ENCODE measurements at regions not wholly inside any gene's neighbourhood (a gene's known extent, or its start where the extent isn't known, plus 50 kb on each side); places are given as distances from the start of the nearest gene placed in this dataset.

DNA sequence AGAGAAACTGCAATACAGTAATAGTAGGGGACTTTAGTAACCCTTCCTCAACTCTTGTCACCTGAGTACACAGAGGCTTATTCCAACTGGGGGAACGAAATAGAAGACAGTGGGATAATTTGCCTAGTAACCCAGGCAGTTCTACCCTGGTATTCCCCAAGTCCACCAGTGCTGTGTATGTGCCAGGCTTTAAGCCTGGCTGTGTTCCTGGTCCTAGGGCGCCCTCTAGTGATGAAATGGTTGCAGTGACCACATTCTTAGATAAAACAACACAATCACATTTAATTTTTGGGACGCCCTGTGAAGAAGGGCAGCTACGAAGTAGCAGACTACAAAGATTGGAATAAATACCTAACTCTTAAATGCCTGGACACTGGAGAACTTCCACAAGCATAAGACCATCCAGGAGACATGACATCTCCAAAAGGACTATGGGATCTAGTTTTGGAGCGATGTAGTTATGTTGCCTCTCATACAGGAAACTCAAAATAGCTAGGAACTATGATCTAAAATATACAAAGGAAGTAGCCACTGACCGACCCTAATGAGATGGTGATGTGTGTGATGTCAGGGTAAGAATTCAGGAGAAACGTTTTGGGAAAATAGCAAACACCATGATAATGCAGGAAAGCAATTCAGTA is 163.0 kb upstream of the XIST start:
- Histone ChIP-seq H3K4me3 (ENCODE audit: low read depth, low read length) (no peak overlapping the region), H3K27me3 (ENCODE audit: control insufficient read depth, insufficient read depth, low read length) (no peaks in the 10 kb centered on the region), H3K36me3 (ENCODE audit: control insufficient read depth, insufficient read depth, low read length) (no peaks in the 10 kb centered on the region)
- peak; percentile 49 for DNase-seq (ENCODE audit: low read depth)
- peak; percentile 36 for FAIRE-seq
- TF ChIP-seq, protein P1, sequence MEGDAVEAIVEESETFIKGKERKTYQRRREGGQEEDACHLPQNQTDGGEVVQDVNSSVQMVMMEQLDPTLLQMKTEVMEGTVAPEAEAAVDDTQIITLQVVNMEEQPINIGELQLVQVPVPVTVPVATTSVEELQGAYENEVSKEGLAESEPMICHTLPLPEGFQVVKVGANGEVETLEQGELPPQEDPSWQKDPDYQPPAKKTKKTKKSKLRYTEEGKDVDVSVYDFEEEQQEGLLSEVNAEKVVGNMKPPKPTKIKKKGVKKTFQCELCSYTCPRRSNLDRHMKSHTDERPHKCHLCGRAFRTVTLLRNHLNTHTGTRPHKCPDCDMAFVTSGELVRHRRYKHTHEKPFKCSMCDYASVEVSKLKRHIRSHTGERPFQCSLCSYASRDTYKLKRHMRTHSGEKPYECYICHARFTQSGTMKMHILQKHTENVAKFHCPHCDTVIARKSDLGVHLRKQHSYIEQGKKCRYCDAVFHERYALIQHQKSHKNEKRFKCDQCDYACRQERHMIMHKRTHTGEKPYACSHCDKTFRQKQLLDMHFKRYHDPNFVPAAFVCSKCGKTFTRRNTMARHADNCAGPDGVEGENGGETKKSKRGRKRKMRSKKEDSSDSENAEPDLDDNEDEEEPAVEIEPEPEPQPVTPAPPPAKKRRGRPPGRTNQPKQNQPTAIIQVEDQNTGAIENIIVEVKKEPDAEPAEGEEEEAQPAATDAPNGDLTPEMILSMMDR (IDR thresholded peaks at IDR 0.05; ENCODE audit: insufficient read depth, low read length, severe bottlenecking): peak; percentile 59

DNA sequence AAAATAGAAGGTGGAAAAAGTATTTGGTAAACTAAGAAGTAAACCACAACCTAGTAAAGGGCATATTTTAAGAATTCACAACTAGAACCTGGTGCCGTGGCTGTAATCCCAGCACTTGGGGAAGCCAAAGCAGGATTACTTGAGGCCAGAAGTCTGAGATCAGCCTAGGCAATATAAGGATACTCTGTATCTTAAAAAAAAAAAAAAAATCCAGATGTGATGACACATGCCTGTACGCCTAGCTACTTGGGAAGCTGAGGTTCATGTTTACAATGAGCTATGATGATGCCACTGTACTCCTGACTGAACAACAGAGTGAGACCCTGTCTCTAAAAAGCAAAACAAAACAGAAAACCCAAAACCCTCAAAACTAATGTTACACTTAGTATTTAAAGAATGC is 156.5 kb upstream of the XIST start:
- peak; percentile 9 for DNase-seq (ENCODE audit: low read depth)
- TF ChIP-seq, protein P1 (IDR thresholded peaks at IDR 0.05; ENCODE audit: insufficient read depth, low read length, severe bottlenecking): no peak
- H3K27me3 ChIP-seq (ENCODE audit: control insufficient read depth, insufficient read depth, low read length): no peaks in the 10 kb centered on the region
- no peak overlapping the region for H3K4me3 ChIP-seq (ENCODE audit: low read depth, low read length)
- no peak for FAIRE-seq
- no peaks in the 10 kb centered on the region for H3K36me3 ChIP-seq (ENCODE audit: control insufficient read depth, insufficient read depth, low read length)

DNA sequence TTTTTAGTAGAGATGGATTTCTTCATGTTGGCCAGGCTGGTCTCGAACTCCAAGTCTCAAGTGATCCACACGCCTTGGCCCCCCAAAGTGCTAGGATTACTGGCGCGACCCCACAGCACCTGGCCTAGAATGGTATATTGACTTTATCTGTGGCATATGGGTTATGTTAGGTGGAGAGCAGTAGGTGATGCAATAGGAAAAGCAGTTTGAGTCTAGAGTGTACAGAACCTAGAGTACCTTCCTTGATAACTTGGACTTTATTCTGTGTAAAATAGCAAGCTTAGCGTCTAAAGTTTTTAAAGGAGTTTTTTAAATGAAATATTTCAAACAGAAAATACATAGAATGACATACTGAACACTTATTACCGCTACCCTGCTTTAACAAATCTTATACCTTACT is 139.5 kb upstream of the XIST start:
- no peaks in the 10 kb centered on the region for H3K27me3 ChIP-seq (ENCODE audit: control insufficient read depth, insufficient read depth, low read length)
- TF ChIP-seq, protein P1 (IDR thresholded peaks at IDR 0.05; ENCODE audit: insufficient read depth, low read length, severe bottlenecking): no peak
- DNase-seq (ENCODE audit: low read depth): no peak
- no peak overlapping the region for H3K4me3 ChIP-seq (ENCODE audit: low read depth, low read length)
- FAIRE-seq: no peak
- no peaks in the 10 kb centered on the region for H3K36me3 ChIP-seq (ENCODE audit: control insufficient read depth, insufficient read depth, low read length)

DNA sequence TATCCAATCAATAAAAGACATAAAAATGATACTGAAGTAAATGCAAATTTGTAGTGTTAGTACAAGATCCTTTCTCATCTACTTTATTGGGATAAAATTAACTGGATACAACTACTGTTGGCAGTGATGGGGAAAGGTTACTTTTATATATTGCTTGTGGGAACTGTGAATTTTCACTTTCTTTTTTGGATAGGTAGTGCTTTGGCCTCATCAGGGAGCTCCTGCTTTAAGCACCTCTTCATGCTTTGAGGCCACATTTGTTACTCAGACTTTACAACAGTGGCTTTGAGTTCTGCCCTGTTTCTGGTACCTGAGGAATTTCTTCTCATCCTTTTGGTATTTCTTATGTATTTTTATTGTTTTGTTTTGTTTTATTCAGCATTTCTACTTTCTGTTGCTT is 134.7 kb upstream of the XIST start:
- TF ChIP-seq, protein P1 (IDR thresholded peaks at IDR 0.05; ENCODE audit: insufficient read depth, low read length, severe bottlenecking): no peak
- Histone ChIP-seq H3K4me3 (ENCODE audit: low read depth, low read length) (no peak overlapping the region), H3K36me3 (ENCODE audit: control insufficient read depth, insufficient read depth, low read length) (no peaks in the 10 kb centered on the region), H3K27me3 (ENCODE audit: control insufficient read depth, insufficient read depth, low read length) (no peaks in the 10 kb centered on the region)
- DNase-seq (ENCODE audit: low read depth) (no peak), FAIRE-seq (no peak)

DNA sequence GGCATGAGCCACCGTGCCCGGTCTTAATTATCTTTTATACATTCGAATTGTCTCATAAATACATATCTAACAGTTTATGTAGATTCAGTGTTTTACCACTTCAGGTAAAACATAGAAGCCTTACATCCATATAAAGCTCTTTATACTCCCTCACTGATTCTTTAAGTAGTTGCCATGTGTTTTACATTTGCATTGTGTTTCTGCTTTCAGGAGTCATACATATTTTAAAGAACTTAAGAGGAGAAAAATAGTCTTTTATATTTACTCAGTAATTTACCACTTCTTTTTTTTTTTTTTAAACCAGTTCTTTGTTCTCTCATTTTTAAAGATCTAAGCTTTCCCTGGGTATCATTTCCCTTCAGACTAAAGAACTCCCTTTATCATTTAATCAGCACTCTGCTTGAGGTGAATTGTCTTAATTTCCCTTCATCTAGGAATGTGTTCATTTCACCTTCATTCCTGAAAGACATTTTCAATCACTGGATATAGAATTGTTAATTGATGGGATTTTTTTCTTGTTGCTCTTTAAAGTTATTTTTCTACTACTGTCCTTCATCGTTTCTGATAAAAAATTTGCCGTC is 127.1 kb upstream of the XIST start:
- DNase-seq (ENCODE audit: low read depth) (no peak), FAIRE-seq (no peak)
- Histone ChIP-seq H3K4me3 (ENCODE audit: low read depth, low read length) (no peak overlapping the region), H3K27me3 (ENCODE audit: control insufficient read depth, insufficient read depth, low read length) (no peaks in the 10 kb centered on the region), H3K36me3 (ENCODE audit: control insufficient read depth, insufficient read depth, low read length) (no peaks in the 10 kb centered on the region)
- TF ChIP-seq, protein P1 (IDR thresholded peaks at IDR 0.05; ENCODE audit: insufficient read depth, low read length, severe bottlenecking): no peak
